ENCODE measurements at regions not wholly inside any gene's neighbourhood (a gene's known extent, or its start where the extent isn't known, plus 50 kb on each side); places are given as distances from the start of the nearest gene placed in this dataset.

GRCh38 chr1:170375082-170375723 lies 156.8 kb upstream of the GORAB start:
- Histone ChIP-seq H3K9me3 (no peaks in the 10 kb centered on the region), H3K4me1 (peaks cover 0 to 20% (median 0%) of the 10 kb centered on the region in 12 donors), H3K4me3 (no peak overlapping the region), H3K27ac (no peak overlapping the region), H3K27me3 (no peaks in the 10 kb centered on the region), H3K36me3 (no peaks in the 10 kb centered on the region)
- 76 to 78% (median 77%) methylated on average over 3 of the region's 3 CpGs for WGBS, 4 donors
- no peak for ATAC-seq
- intact Hi-C loops (cut with DNase I), result no loop called here
- no peak for DNase-seq
- TF ChIP-seq, protein P1, sequence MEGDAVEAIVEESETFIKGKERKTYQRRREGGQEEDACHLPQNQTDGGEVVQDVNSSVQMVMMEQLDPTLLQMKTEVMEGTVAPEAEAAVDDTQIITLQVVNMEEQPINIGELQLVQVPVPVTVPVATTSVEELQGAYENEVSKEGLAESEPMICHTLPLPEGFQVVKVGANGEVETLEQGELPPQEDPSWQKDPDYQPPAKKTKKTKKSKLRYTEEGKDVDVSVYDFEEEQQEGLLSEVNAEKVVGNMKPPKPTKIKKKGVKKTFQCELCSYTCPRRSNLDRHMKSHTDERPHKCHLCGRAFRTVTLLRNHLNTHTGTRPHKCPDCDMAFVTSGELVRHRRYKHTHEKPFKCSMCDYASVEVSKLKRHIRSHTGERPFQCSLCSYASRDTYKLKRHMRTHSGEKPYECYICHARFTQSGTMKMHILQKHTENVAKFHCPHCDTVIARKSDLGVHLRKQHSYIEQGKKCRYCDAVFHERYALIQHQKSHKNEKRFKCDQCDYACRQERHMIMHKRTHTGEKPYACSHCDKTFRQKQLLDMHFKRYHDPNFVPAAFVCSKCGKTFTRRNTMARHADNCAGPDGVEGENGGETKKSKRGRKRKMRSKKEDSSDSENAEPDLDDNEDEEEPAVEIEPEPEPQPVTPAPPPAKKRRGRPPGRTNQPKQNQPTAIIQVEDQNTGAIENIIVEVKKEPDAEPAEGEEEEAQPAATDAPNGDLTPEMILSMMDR (IDR thresholded peaks at IDR 0.05), result no peak
- no peak for TF ChIP-seq POLR2A (IDR thresholded peaks at IDR 0.05)

- ATAC-seq, result no peak
- Histone ChIP-seq H3K9me3 (no peaks in the 10 kb centered on the region), H3K36me3 (no peaks in the 10 kb centered on the region), H3K4me1 (peaks cover 0 to 20% (median 0%) of the 10 kb centered on the region in 12 donors), H3K4me3 (no peak overlapping the region), H3K27me3 (no peaks in the 10 kb centered on the region), H3K27ac (no peak overlapping the region)
- whole genome bisulfite sequencing, 4 donors, result 0 to 28% (median 1%) methylated on average over 1 of the region's 1 CpG
- TF ChIP-seq, protein P1 (IDR thresholded peaks at IDR 0.05), result no peak
- TF ChIP-seq POLR2A (IDR thresholded peaks at IDR 0.05), result no peak
- no peak for DNase-seq
- intact Hi-C loops (cut with DNase I), result no loop called here
Observed at GRCh38 chr1:170376801-170377385, 155.1 kb upstream of the GORAB start.

DNA sequence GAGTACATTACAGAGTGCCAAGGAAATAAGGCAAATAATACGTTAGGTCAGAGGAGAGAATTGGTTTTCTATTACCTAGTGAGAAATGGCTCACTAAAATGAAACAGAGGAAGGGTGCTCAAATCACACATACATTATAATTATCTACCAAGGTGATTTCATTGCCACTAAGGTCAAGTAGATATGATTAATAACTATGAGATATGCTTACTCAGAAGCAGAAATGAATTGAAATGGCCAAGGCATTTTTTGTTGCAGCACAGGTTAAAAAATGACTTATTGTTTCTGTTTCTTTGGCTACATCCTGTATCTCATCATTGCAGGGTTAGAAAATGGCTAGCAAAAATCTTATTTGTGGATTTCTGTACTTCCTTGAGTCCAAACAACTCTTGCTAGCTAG lies 154.5 kb upstream of the GORAB start:
- H3K9me3 ChIP-seq, result no peaks in the 10 kb centered on the region
- H3K36me3 ChIP-seq, result no peaks in the 10 kb centered on the region
- H3K4me1 ChIP-seq, result peaks cover 0 to 20% (median 0%) of the 10 kb centered on the region in 12 donors
- intact Hi-C loops (cut with DNase I), result no loop called here
- no peak overlapping the region for H3K4me3 ChIP-seq
- ATAC-seq (no peak), DNase-seq (no peak)
- TF ChIP-seq, protein P1 (IDR thresholded peaks at IDR 0.05), result no peak
- no peak for TF ChIP-seq POLR2A (IDR thresholded peaks at IDR 0.05)
- no peaks in the 10 kb centered on the region for H3K27me3 ChIP-seq
- WGBS, 4 donors, result 80 to 94% (median 87%) methylated on average over 1 of the region's 1 CpG
- no peak overlapping the region for H3K27ac ChIP-seq

DNA sequence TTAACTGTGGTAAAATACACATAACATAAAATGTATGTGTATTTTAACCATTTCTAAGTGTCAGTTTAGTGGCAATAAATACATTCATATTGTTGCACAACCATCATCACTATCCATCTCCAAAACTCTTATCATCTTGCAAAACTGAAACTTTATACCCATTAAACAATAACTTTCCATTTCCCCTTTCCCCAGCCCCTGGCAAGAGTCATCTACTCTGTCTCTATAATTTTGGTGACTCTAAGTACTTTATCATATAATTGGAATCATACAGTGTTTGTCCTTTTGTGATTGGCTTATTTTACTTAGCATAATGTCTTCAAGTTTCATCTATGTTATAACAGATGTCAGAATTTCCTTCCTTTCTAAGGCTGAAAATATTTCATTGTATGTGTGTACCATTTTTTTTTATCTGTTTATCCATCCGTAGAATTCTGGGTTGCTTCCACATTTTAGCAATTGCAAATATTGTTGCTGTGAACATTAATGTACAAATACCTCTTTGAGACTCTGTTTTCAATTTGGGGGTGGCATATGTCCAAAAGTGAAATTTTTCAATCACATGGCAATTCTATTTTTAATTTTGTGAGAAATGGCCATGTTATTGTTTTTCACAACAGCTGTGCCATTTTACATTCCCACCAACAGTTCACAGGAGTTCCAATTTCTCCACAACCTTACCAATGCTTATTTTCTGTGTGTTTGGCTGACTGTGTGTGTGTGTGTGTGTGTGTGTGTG lies 153.9 kb upstream of the GORAB start:
- 40 to 59% (median 45%) methylated on average over 1 of the region's 1 CpG for WGBS, 4 donors
- Histone ChIP-seq H3K36me3 (no peaks in the 10 kb centered on the region), H3K27me3 (no peaks in the 10 kb centered on the region), H3K4me1 (peaks cover 0 to 20% (median 0%) of the 10 kb centered on the region in 12 donors), H3K9me3 (peaks cover 0 to 6% (median 0%) of the 10 kb centered on the region in 12 donors), H3K4me3 (no peak overlapping the region), H3K27ac (no peak overlapping the region)
- no peak for ATAC-seq
- TF ChIP-seq, protein P1 (IDR thresholded peaks at IDR 0.05), result no peak
- TF ChIP-seq POLR2A (IDR thresholded peaks at IDR 0.05), result no peak
- intact Hi-C loops (cut with DNase I), result no loop called here
- DNase-seq, result no peak

All from heart left ventricle (tissue), 16 donors.